Caco-2 (cell line): ENCODE measurements at regions not wholly inside any gene's neighbourhood (a gene's known extent, or its start where the extent isn't known, plus 50 kb on each side); places are given as distances from the start of the nearest gene placed in this dataset.

ENCODE experiments used
- BruUV-seq: library from RNA; stranded (reverse); fragments of 400-500 nt; replicated peaks from 2 replicates; lab custom pipeline; 2021; lab: Mats Ljungman, UMichigan
- CTCF ChIA-PET: fragments of 300-600 bp; sonication (Branson Sonifier 250); formaldehyde crosslinking; loops from one replicate; lab custom pipeline; 2022; ENCODE audit warnings: antibody characterized with exemption; lab: Charles Lee
- POLR2A ChIA-PET: fragments of 300-600 bp; sonication (Branson Sonifier 250); formaldehyde crosslinking; loops from one replicate; lab custom pipeline; 2022; ENCODE audit warnings: antibody characterized with exemption; lab: Charles Lee
- DNase-seq, 2 experiments: peaks; one replicate each; pipeline versions ENCODE4 v3.0.0 to v3.0.0-alpha.2; 2020 to 2022
- H3K27me3 ChIP-seq: replicated peaks from 2 replicates; pipeline ENCODE4 v1.6.0; 2011; ENCODE audit warnings: low read length; ENCODE audit not compliant: control insufficient read depth, insufficient read depth
- H3K36me3 ChIP-seq: 2 replicates; pipeline ENCODE4 v1.5.1; 2011; ENCODE audit warnings: low read length; ENCODE audit not compliant: control insufficient read depth, insufficient read depth
- H3K4me1 ChIP-seq: fragments of 250-450 bp; sonication (Bioruptor Pico); 2 replicates; pipeline ENCODE4 v1.5.1; 2020; ENCODE audit warnings: mild to moderate bottlenecking
- H3K4me3 ChIP-seq: 2 replicates; pipeline ENCODE4 v1.5.1; 2011; ENCODE audit warnings: low read depth, mild to moderate bottlenecking, control low read depth, low read length
- H3K9me3 ChIP-seq: fragments of 250-450 bp; sonication (Bioruptor Pico); 2 replicates; pipeline ENCODE4 v1.5.1; 2020; ENCODE audit warnings: mild to moderate bottlenecking, moderate library complexity
- H3K27ac Mint-ChIP-seq: one replicate; pipeline ENCODE4 v1.8.0; 2022; ENCODE audit warnings: mixed read lengths; ENCODE audit not compliant: unreplicated experiment
- H3K27me3 Mint-ChIP-seq: one replicate; pipeline ENCODE4 v1.8.0; 2022; ENCODE audit warnings: mixed read lengths; ENCODE audit not compliant: insufficient read depth, unreplicated experiment
- H3K36me3 Mint-ChIP-seq: one replicate; pipeline ENCODE4 v1.8.0; 2022; ENCODE audit warnings: mild to moderate bottlenecking, mixed read lengths; ENCODE audit not compliant: insufficient read depth, unreplicated experiment
- H3K4me1 Mint-ChIP-seq: one replicate; pipeline ENCODE4 v1.8.0; 2022; ENCODE audit warnings: low read depth, mixed read lengths; ENCODE audit not compliant: unreplicated experiment
- H3K4me3 Mint-ChIP-seq: one replicate; pipeline ENCODE4 v1.8.0; 2022; ENCODE audit warnings: mild to moderate bottlenecking, moderate library complexity, mixed read lengths; ENCODE audit not compliant: unreplicated experiment
- H3K9me3 Mint-ChIP-seq: one replicate; pipeline ENCODE4 v1.8.0; 2022; ENCODE audit warnings: mixed read lengths; ENCODE audit not compliant: unreplicated experiment
- intact Hi-C: fragments of 100-400 bp; cut with micrococcal nuclease; formaldehyde crosslinking; loops from one replicate; pipeline ENCODE4 v1.10.0; 2022; ENCODE audit not compliant: unreplicated experiment
- TF ChIP-seq, protein P1 (sequence below), 2 experiments: fragments of 200-600 bp in 1 of 2; IDR thresholded peaks; 1 replicate in 1 of 2; 2 replicates in 1 of 2; pipeline versions ENCODE4 v1.5.1 to v1.8.0; 2011 to 2022; ENCODE audit warnings: antibody characterized with exemption in 1 of 2, control low read depth in 1 of 2, inconsistent platforms in 1 of 2, low read depth in 1 of 2, low read length in 1 of 2, mild to moderate bottlenecking in 1 of 2, moderate library complexity in 1 of 2; ENCODE audit not compliant: insufficient read depth in 1 of 2, severe bottlenecking in 1 of 2, unreplicated experiment in 1 of 2

DNA sequence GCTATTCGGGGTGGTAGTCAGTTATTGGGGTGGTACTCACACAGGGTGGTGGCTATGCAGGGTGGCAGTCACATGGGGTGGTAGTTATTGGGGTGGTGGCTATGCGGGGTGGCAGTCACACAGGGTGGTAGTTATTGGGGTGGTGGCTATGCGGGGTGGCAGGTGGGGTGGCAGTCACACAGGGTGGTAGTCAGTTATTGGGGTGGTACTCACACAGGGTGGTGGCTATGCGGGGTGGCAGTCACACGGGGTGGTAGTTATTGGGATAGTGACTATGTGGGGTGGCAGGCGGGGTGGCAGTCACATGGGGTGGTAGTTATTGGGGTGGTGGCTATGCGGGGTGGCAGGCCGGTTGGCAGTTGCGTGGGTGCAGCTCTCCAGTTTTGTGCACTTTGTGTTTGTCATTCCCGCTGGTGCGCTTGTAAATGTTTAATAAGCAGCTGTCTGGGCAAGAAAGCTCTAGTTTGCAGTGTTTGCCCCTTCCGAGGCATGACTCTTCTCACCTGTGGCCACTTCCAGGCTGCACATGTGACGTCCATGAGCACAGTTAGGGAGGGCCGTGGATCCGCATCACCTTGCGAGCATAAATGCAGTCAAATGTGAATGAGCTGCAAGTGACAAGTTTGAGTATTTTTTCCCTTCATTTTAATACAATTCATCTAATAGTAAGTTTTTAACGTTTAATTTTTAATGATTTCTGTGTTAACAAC, 219.0 kb upstream of the CST7 start:
- ChIA-PET CTCF (no interaction called here), POLR2A (no interaction called here)
- DNase-seq = no peak
- no peaks in the 10 kb centered on the region for H3K4me1 Mint-ChIP-seq
- no peaks in the 10 kb centered on the region for H3K4me1 ChIP-seq
- no peaks in the 10 kb centered on the region for H3K9me3 Mint-ChIP-seq
- H3K27me3 Mint-ChIP-seq = no peaks in the 10 kb centered on the region
- no peaks in the 10 kb centered on the region for H3K36me3 ChIP-seq
- H3K27me3 ChIP-seq = no peaks in the 10 kb centered on the region
- intact Hi-C loops = no loop called here
- H3K36me3 Mint-ChIP-seq = no peaks in the 10 kb centered on the region
- H3K9me3 ChIP-seq = no peaks in the 10 kb centered on the region
- H3K4me3 Mint-ChIP-seq = no peak overlapping the region
- H3K27ac Mint-ChIP-seq = no peak overlapping the region
- BruUV-seq = no TSS peak
- H3K4me3 ChIP-seq = no peak overlapping the region
- TF ChIP-seq, protein P1, sequence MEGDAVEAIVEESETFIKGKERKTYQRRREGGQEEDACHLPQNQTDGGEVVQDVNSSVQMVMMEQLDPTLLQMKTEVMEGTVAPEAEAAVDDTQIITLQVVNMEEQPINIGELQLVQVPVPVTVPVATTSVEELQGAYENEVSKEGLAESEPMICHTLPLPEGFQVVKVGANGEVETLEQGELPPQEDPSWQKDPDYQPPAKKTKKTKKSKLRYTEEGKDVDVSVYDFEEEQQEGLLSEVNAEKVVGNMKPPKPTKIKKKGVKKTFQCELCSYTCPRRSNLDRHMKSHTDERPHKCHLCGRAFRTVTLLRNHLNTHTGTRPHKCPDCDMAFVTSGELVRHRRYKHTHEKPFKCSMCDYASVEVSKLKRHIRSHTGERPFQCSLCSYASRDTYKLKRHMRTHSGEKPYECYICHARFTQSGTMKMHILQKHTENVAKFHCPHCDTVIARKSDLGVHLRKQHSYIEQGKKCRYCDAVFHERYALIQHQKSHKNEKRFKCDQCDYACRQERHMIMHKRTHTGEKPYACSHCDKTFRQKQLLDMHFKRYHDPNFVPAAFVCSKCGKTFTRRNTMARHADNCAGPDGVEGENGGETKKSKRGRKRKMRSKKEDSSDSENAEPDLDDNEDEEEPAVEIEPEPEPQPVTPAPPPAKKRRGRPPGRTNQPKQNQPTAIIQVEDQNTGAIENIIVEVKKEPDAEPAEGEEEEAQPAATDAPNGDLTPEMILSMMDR (IDR thresholded peaks at IDR 0.05; ENCODE audit: insufficient read depth in 1 of 2, low read depth in 1 of 2, low read length in 1 of 2, severe bottlenecking in 1 of 2, unreplicated experiment in 1 of 2) = no peak

DNA sequence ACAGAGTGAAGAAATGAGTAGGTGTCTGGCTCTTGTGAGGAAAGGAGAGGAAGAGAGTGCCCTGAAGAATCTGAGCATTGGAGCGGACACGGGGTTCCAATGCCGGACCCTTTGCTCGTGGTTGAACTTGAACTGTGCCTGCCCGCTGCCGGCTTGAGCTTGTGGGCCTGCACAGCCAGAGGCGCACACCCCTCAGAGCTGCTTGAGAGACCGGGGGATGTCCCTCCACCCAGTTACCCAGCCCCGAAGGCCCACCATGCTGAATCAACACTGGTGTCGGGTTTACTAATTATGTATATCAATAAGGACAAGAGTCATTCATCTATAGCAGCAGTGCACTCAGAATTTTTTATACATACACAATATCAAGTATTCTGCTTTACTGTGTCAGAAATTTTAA, 218.3 kb upstream of the CST7 start:
- ChIA-PET CTCF (no interaction called here), POLR2A (no interaction called here)
- BruUV-seq = no TSS peak

DNA sequence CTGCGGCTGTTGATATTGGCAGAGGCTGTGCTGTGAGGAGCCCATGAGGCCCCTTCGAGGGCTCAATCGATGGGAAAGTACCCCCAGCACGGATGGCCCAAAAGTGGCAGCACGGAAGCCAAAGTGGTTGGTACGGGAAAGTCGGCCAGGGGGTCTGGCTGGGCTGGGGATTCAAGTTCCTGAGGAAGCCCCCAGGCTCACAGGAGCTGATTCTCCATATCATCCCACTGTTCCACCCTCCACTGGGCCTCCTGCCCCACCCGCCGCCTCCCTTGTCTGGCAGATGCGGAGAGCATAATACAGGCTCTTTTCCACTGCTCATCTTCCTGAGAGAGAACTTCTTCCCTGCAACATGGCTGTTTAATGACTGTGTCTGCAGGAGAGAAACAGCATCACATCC, 217.8 kb upstream of the CST7 start:
- no TSS peak for BruUV-seq
- TF ChIP-seq, protein P1 (IDR thresholded peaks at IDR 0.05; ENCODE audit: insufficient read depth in 1 of 2, low read depth in 1 of 2, low read length in 1 of 2, severe bottlenecking in 1 of 2, unreplicated experiment in 1 of 2) = no peak
- intact Hi-C loops = no loop called here
- Mint-ChIP-seq H3K27ac (no peak overlapping the region), H3K9me3 (no peaks in the 10 kb centered on the region), H3K27me3 (no peaks in the 10 kb centered on the region), H3K36me3 (no peaks in the 10 kb centered on the region), H3K4me1 (no peaks in the 10 kb centered on the region), H3K4me3 (no peak overlapping the region)
- Histone ChIP-seq H3K4me3 (no peak overlapping the region), H3K4me1 (no peaks in the 10 kb centered on the region), H3K27me3 (no peaks in the 10 kb centered on the region), H3K9me3 (no peaks in the 10 kb centered on the region), H3K36me3 (no peaks in the 10 kb centered on the region)
- POLR2A ChIA-PET = no interaction called here
- CTCF ChIA-PET = no interaction called here
- DNase-seq = no peak

More for the DNA sequence above, 218.3 kb upstream of the CST7 start:
- TF ChIP-seq, protein P1 (IDR thresholded peaks at IDR 0.05; ENCODE audit: insufficient read depth in 1 of 2, low read depth in 1 of 2, low read length in 1 of 2, severe bottlenecking in 1 of 2, unreplicated experiment in 1 of 2) = no peak
- Mint-ChIP-seq H3K4me1 (no peaks in the 10 kb centered on the region), H3K9me3 (no peaks in the 10 kb centered on the region), H3K27ac (no peak overlapping the region), H3K36me3 (no peaks in the 10 kb centered on the region), H3K27me3 (no peaks in the 10 kb centered on the region), H3K4me3 (no peak overlapping the region)
- no peak for DNase-seq
- H3K9me3 ChIP-seq = no peaks in the 10 kb centered on the region
- intact Hi-C loops = no loop called here
- H3K4me3 ChIP-seq = no peak overlapping the region
- H3K4me1 ChIP-seq = no peaks in the 10 kb centered on the region
- H3K27me3 ChIP-seq = no peaks in the 10 kb centered on the region
- H3K36me3 ChIP-seq = no peaks in the 10 kb centered on the region
